Keratinocyte (primary cell): ENCODE measurements at regions not wholly inside any gene's neighbourhood (a gene's known extent, or its start where the extent isn't known, plus 50 kb on each side); places are given as distances from the start of the nearest gene placed in this dataset.

Source experiments
- DNase-seq: peaks from one replicate; pipeline ENCODE4 v3.0.0-alpha.2; 2011; ENCODE audit warnings: low read depth, missing footprints, low spot score
- FAIRE-seq: peaks from 2 replicates; lab custom pipeline; 2011; peaks lifted over from hg19 to GRCh38; lab: Jason Lieb, UNC
- H2AFZ ChIP-seq: 2 replicates; pipeline ENCODE4 v1.6.0; 2012; ENCODE audit warnings: low read length, control low read depth, inconsistent platforms; ENCODE audit not compliant: control insufficient read depth
- H3K27ac ChIP-seq: 2 replicates; pipeline ENCODE4 v1.5.1; 2011; ENCODE audit warnings: low read length; ENCODE audit not compliant: control insufficient read depth, insufficient read depth
- H3K27me3 ChIP-seq: 3 replicates; pipeline ENCODE4 v1.6.0; 2011; ENCODE audit warnings: low read length; ENCODE audit not compliant: control insufficient read depth, insufficient read depth; ENCODE audit errors: extremely low read depth
- H3K36me3 ChIP-seq, 2 experiments: 2 replicates in 1 of 2; 3 replicates in 1 of 2; pipeline ENCODE4 v1.5.1; 2011; ENCODE audit warnings: low read length in 2 of 2, mild to moderate bottlenecking in 1 of 2; ENCODE audit not compliant: control insufficient read depth in 2 of 2, insufficient read depth in 2 of 2; ENCODE audit errors: extremely low read depth in 1 of 2
- H3K4me1 ChIP-seq: 3 replicates; pipeline ENCODE4 v1.5.1; 2011; ENCODE audit warnings: low read length; ENCODE audit not compliant: control insufficient read depth, insufficient read depth; ENCODE audit errors: extremely low read depth
- H3K4me2 ChIP-seq: 3 replicates; pipeline ENCODE4 v1.6.0; 2011; ENCODE audit warnings: low read depth, low read length; ENCODE audit not compliant: control insufficient read depth, insufficient read depth; ENCODE audit errors: extremely low read depth
- H3K4me3 ChIP-seq, 3 experiments: fragments of 200-600 bp in 1 of 3; sonication (generic) in 1 of 3; 2 replicates in 2 of 3; 3 replicates in 1 of 3; pipeline ENCODE4 v1.5.1; 2011 to 2016; ENCODE audit warnings: low read length in 3 of 3, mild to moderate bottlenecking in 3 of 3, control low read depth in 2 of 3, inconsistent platforms in 1 of 3, low read depth in 1 of 3, mixed read lengths in 1 of 3, mixed run types in 1 of 3, moderate library complexity in 1 of 3; ENCODE audit not compliant: control insufficient read depth in 2 of 3, insufficient read depth in 2 of 3; ENCODE audit errors: extremely low read depth in 1 of 3
- H3K79me2 ChIP-seq: 2 replicates; pipeline ENCODE4 v1.6.0; 2012; ENCODE audit warnings: low read length; ENCODE audit not compliant: control insufficient read depth, insufficient read depth
- H3K9ac ChIP-seq: 3 replicates; pipeline ENCODE4 v1.6.0; 2011; ENCODE audit warnings: low read length; ENCODE audit not compliant: control insufficient read depth, insufficient read depth; ENCODE audit errors: extremely low read depth
- H3K9me1 ChIP-seq: 3 replicates; pipeline ENCODE4 v1.6.0; 2011; ENCODE audit warnings: low read length; ENCODE audit not compliant: control insufficient read depth, insufficient read depth; ENCODE audit errors: extremely low read depth
- H3K9me3 ChIP-seq: 2 replicates; pipeline ENCODE4 v1.5.1; 2012; ENCODE audit warnings: low read depth, low read length; ENCODE audit not compliant: control insufficient read depth
- H4K20me1 ChIP-seq: 3 replicates; pipeline ENCODE4 v1.6.0; 2011; ENCODE audit warnings: low read length; ENCODE audit not compliant: control insufficient read depth, insufficient read depth; ENCODE audit errors: extremely low read depth
- EZH2 ChIP-seq: IDR thresholded peaks from one replicate; pipeline ENCODE4 v1.6.1; 2012; ENCODE audit warnings: inconsistent platforms, mild to moderate bottlenecking, low read length, moderate library complexity
- dilution Hi-C: fragments of 300-500 bp; cut with MboI; formaldehyde crosslinking; loops from one replicate; pipeline ENCODE4 v1.7.0; 2020; ENCODE audit warnings: low sequenced_read_pairs; ENCODE audit not compliant: extremely low pct_ligation_motif_present
- TF ChIP-seq, protein P1 (sequence below), 3 experiments: IDR thresholded peaks in 1 of 3; conservative IDR thresholded peaks in 1 of 3; optimal IDR thresholded peaks in 1 of 3; 2 replicates in 2 of 3; 3 replicates in 1 of 3; pipeline versions ENCODE3 to v1.5.1; 2011; ENCODE audit warnings: low read length in 3 of 3, mild to moderate bottlenecking in 3 of 3, moderate library complexity in 2 of 3, control low read depth in 1 of 3, inconsistent platforms in 1 of 3; ENCODE audit not compliant: insufficient read depth in 2 of 3; ENCODE audit errors: extremely low read depth in 1 of 3

DNA sequence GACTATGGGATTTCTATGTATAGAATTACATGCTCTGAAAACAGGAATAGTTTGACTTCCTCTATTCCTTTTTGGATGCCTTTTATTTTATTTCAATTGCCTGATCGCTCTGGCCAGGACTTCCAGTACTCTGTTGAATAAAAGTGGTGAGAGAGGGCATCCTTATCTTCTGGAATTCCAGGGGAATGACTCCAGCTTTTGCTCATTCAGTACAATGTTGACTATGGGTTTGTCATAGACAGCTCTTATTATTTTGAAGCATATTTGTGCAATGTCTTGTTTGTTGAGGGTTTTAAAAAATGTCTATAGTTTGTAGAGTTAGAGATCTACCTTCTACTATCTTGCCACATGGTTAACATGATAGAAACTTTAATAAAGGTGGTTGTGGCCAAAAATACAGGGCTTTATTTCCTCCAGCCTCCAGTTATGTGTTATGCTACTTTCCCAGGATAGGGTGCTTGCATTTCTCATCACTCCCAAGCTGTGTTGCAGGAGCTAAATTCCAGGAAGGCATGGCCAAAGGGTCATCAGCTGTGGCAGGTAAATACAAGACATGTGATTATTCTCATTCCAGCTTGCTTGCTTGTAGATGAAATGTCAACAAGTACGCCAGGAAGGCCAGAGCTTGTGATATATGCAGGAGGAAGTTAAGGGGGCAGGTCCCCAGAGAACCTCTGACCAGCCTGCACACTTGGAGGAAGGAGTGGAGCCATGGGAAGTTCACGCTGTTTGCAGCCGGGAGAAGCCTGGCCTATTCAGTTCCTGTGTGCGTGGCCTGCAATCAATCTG, 142.4 kb upstream of the CPXCR1 start:
- Histone ChIP-seq H3K4me3 (no peak overlapping the region), H3K27me3 (no peaks in the 10 kb centered on the region), H3K4me1 (no peaks in the 10 kb centered on the region), H3K9me3 (no peaks in the 10 kb centered on the region), H3K4me2 (no peak overlapping the region), H3K9ac (no peak overlapping the region), H3K79me2 (no peaks in the 10 kb centered on the region), H3K9me1 (no peaks in the 10 kb centered on the region), H3K36me3 (no peaks in the 10 kb centered on the region), H3K27ac (no peak overlapping the region), H2AFZ (no peak overlapping the region), H4K20me1 (no peaks in the 10 kb centered on the region)
- FAIRE-seq (no peak), DNase-seq (no peak)
- TF ChIP-seq, protein P1, sequence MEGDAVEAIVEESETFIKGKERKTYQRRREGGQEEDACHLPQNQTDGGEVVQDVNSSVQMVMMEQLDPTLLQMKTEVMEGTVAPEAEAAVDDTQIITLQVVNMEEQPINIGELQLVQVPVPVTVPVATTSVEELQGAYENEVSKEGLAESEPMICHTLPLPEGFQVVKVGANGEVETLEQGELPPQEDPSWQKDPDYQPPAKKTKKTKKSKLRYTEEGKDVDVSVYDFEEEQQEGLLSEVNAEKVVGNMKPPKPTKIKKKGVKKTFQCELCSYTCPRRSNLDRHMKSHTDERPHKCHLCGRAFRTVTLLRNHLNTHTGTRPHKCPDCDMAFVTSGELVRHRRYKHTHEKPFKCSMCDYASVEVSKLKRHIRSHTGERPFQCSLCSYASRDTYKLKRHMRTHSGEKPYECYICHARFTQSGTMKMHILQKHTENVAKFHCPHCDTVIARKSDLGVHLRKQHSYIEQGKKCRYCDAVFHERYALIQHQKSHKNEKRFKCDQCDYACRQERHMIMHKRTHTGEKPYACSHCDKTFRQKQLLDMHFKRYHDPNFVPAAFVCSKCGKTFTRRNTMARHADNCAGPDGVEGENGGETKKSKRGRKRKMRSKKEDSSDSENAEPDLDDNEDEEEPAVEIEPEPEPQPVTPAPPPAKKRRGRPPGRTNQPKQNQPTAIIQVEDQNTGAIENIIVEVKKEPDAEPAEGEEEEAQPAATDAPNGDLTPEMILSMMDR (optimal IDR thresholded peaks at IDR 0.05 in 1 of 3, IDR thresholded peaks at IDR 0.05 in 1 of 3, conservative IDR thresholded peaks at IDR 0.05 in 1 of 3; ENCODE audit: extremely low read depth in 1 of 3, insufficient read depth in 2 of 3, low read length in 3 of 3), result no peak
- TF ChIP-seq EZH2, result no peak
- dilution Hi-C loops, result no loop called here

DNA sequence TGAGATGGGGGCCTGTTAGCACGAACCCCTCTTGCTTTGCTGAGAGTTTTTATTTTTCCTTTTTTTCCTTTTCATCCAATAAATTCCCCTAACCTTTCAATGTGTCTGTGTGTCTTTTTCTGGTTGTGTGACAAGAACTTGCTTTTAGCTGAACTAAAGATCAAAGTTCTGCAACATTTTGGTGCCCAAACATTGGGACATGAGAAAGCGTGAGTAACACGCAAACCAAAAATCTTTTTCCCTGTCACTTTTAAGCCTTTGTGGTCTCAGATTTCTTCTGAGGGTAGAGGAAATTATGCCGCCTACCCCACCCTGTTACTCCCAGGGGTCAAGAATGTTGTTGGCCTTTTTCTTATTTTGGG, 141.8 kb upstream of the CPXCR1 start:
- H3K9ac ChIP-seq, result no peak overlapping the region
- DNase-seq, result no peak
- H3K4me1 ChIP-seq, result no peaks in the 10 kb centered on the region
- no peaks in the 10 kb centered on the region for H4K20me1 ChIP-seq
- no peaks in the 10 kb centered on the region for H3K9me1 ChIP-seq
- H3K27ac ChIP-seq, result no peak overlapping the region
- H3K36me3 ChIP-seq, result no peaks in the 10 kb centered on the region
- H3K4me2 ChIP-seq, result no peak overlapping the region
- no peaks in the 10 kb centered on the region for H3K79me2 ChIP-seq
- no peaks in the 10 kb centered on the region for H3K9me3 ChIP-seq
- no peak overlapping the region for H2AFZ ChIP-seq
- H3K27me3 ChIP-seq, result no peaks in the 10 kb centered on the region
- dilution Hi-C loops, result no loop called here
- no peak overlapping the region for H3K4me3 ChIP-seq
- TF ChIP-seq, protein P1 (optimal IDR thresholded peaks at IDR 0.05 in 1 of 3, IDR thresholded peaks at IDR 0.05 in 1 of 3, conservative IDR thresholded peaks at IDR 0.05 in 1 of 3; ENCODE audit: extremely low read depth in 1 of 3, insufficient read depth in 2 of 3, low read length in 3 of 3), result no peak
- TF ChIP-seq EZH2, result no peak
- FAIRE-seq, result no peak
